ENCODE measurements at regions not wholly inside any gene's neighbourhood (a gene's known extent, or its start where the extent isn't known, plus 50 kb on each side); places are given as distances from the start of the nearest gene placed in this dataset.

DNA sequence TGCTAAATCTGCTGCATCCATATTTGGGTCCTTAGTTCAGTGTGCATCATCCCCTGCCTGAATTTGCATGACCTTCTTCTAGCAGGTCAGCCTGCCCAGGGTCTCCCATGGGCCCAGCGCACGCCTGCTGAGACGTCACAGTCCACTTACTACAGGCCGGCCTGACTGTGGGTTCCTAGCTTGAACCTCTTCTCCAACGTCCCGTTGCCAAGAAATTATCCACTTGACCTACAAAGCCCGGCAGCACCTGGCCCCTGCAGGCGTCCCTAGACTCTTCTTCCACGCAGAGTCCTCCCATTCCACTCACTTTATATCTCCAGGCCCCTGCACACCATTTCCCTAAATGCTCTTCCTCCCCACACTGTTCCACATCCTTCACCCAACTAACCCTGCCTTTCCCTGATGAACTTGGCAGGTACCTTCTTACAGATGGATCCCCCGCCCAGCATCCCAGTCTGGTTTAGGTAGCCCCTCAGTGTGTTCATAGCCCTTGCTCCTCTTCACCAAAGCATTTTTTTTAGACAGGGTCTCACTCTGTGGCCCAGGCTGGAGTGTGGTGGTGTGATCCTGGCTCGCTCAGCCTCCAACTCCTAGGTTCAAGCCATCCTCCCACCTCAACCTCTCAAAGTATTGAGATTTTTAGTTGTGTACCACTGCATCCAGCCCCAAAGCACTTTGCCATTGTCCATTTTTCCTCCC is 155.0 kb upstream of the SOX1 start:
- intact Hi-C loops (cut with DNase I; ENCODE audit: low total_unique reads), result no loop called here
- no peaks in the 10 kb centered on the region for H3K36me3 ChIP-seq
- H3K27me3 ChIP-seq, result no peaks in the 10 kb centered on the region
- DNase-seq (no peak), ATAC-seq (no peak)
- TF ChIP-seq, protein P1, sequence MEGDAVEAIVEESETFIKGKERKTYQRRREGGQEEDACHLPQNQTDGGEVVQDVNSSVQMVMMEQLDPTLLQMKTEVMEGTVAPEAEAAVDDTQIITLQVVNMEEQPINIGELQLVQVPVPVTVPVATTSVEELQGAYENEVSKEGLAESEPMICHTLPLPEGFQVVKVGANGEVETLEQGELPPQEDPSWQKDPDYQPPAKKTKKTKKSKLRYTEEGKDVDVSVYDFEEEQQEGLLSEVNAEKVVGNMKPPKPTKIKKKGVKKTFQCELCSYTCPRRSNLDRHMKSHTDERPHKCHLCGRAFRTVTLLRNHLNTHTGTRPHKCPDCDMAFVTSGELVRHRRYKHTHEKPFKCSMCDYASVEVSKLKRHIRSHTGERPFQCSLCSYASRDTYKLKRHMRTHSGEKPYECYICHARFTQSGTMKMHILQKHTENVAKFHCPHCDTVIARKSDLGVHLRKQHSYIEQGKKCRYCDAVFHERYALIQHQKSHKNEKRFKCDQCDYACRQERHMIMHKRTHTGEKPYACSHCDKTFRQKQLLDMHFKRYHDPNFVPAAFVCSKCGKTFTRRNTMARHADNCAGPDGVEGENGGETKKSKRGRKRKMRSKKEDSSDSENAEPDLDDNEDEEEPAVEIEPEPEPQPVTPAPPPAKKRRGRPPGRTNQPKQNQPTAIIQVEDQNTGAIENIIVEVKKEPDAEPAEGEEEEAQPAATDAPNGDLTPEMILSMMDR (IDR thresholded peaks at IDR 0.05 in 4 of 5, conservative IDR thresholded peaks at IDR 0.05 in 1 of 5), result no peak
- TF ChIP-seq POLR2A (IDR thresholded peaks at IDR 0.05), result no peak
- no peak overlapping the region for H3K4me3 ChIP-seq
- in situ Hi-C loops (cut with MboI; ENCODE audit: low sequenced_read_pairs in 4 of 4), result no loop called here
- H3K4me1 ChIP-seq, result no peaks in the 10 kb centered on the region
- no peaks in the 10 kb centered on the region for H3K9me3 ChIP-seq
- H3K27ac ChIP-seq, result no peak overlapping the region

DNA sequence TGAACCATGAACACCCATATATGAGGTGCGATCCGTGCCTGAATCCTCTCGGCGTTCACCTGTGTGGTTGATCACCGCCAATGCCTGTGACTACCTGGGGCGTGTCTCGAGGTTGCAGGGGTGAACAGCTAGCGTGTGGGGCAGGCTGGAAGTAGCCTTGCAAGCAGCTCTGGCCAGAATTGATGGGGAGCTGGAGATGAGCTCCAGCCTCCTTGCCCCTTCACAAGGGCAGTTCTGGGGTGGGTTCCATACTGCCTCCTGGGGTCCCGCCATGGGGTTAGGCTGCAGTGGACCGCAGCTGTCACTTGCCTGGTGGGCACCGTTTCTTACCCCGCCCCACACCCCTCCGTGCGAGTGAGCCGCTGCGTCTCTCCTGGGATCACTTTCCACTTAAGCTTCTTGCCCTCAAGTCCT is 154.5 kb upstream of the SOX1 start:
- H3K4me3 ChIP-seq, result no peak overlapping the region
- H3K36me3 ChIP-seq, result no peaks in the 10 kb centered on the region
- in situ Hi-C loops (cut with MboI; ENCODE audit: low sequenced_read_pairs in 4 of 4), result no loop called here
- ATAC-seq (no peak), DNase-seq (no peak)
- H3K9me3 ChIP-seq, result no peaks in the 10 kb centered on the region
- H3K27me3 ChIP-seq, result no peaks in the 10 kb centered on the region
- no peak overlapping the region for H3K27ac ChIP-seq
- intact Hi-C loops (cut with DNase I; ENCODE audit: low total_unique reads), result no loop called here
- H3K4me1 ChIP-seq, result no peaks in the 10 kb centered on the region
- TF ChIP-seq, protein P1 (IDR thresholded peaks at IDR 0.05 in 4 of 5, conservative IDR thresholded peaks at IDR 0.05 in 1 of 5), result no peak
- TF ChIP-seq POLR2A (IDR thresholded peaks at IDR 0.05), result no peak

DNA sequence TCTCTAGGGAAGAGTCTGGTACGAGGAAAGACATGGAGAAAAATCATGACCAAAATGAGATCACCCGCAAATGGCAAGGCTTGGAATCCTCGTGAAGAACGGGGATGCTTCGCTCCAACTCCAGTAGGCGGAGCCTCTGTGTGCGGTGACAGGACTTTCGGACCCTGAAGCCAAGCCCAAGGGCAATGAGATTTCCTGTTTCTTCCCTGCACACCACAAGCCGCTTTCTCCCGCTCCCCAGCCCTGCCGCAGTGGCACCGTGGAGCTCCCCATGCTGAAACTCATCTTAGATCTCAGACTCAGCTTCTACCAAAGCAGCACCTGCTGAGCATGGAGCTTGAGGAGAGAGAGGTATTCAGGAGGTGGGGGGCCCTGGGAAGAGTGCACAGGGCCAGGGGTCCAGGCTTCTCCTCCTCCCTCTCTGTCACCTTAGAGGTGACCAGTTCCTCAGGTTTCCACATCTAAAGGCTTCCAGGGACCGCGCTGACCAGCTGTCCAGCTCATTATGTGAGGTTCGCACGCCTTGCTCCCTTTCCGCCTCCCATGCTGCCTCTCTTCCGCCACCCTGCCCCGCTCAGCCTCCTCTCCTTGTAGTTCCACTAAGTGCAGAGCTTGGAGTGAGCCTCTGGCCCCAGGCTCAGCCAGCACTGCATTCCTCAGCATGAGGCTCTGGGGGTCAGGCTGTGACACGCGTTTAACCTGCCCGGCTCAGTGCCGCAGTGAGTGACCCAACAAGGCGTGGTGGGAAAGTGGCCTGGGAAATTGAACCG is 153.8 kb upstream of the SOX1 start:
- H3K36me3 ChIP-seq, result no peaks in the 10 kb centered on the region
- H3K27me3 ChIP-seq, result no peaks in the 10 kb centered on the region
- ATAC-seq, result no peak
- intact Hi-C loops (cut with DNase I; ENCODE audit: low total_unique reads), result no loop called here
- no peak overlapping the region for H3K27ac ChIP-seq
- no peak overlapping the region for H3K4me3 ChIP-seq
- H3K4me1 ChIP-seq, result no peaks in the 10 kb centered on the region
- no peak for DNase-seq
- in situ Hi-C loops (cut with MboI; ENCODE audit: low sequenced_read_pairs in 4 of 4), result no loop called here
- TF ChIP-seq, protein P1 (IDR thresholded peaks at IDR 0.05 in 4 of 5, conservative IDR thresholded peaks at IDR 0.05 in 1 of 5), result no peak
- TF ChIP-seq POLR2A (IDR thresholded peaks at IDR 0.05), result no peak
- no peaks in the 10 kb centered on the region for H3K9me3 ChIP-seq

DNA sequence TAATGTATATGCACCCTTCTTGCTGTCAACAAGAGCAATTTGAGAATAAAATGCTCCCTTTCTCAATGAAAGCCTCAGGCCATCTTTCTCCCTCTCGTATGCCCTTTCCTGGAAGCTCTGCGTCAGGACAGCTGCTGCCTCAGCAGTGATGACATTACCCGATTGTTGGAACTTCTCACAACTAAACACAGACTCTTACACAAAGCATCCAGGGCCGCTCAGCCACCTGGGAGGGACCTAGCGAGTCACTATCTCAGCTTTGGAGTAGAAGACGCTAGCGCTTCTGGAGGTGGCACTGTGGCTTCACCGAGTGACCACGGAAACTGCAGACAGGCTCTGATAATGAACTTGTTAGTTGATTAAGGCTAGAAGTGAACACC is 153.2 kb upstream of the SOX1 start:
- Histone ChIP-seq H3K27me3 (no peaks in the 10 kb centered on the region), H3K36me3 (no peaks in the 10 kb centered on the region), H3K9me3 (no peaks in the 10 kb centered on the region), H3K27ac (no peak overlapping the region), H3K4me3 (no peak overlapping the region), H3K4me1 (no peaks in the 10 kb centered on the region)
- intact Hi-C loops (cut with DNase I; ENCODE audit: low total_unique reads), result no loop called here
- no peak for ATAC-seq
- TF ChIP-seq POLR2A (IDR thresholded peaks at IDR 0.05), result no peak
- TF ChIP-seq, protein P1 (IDR thresholded peaks at IDR 0.05 in 4 of 5, conservative IDR thresholded peaks at IDR 0.05 in 1 of 5), result no peak
- no peak for DNase-seq
- in situ Hi-C loops (cut with MboI; ENCODE audit: low sequenced_read_pairs in 4 of 4), result no loop called here

All from gastrocnemius medialis (tissue), 4 donors.